HG02870 (cell line): ENCODE measurements at regions not wholly inside any gene's neighbourhood (a gene's known extent, or its start where the extent isn't known, plus 50 kb on each side); places are given as distances from the start of the nearest gene placed in this dataset.

Experiments
- ATAC-seq: cut with Tn5 transposase; IDR thresholded peaks from one replicate; pipeline ENCODE4 v1.9.1; 2021; ENCODE audit warnings: mild to moderate bottlenecking, moderate library complexity; ENCODE audit not compliant: unreplicated experiment

- ATAC-seq = no peak
Measured at GRCh38 chr2:9085353-9085752, 81.9 kb upstream of the MBOAT2 start.

GRCh38 chr2:9083287-9083686, 79.8 kb upstream of the MBOAT2 start:
- no peak for ATAC-seq

GRCh38 chr2:9082158-9082557, 78.7 kb upstream of the MBOAT2 start:
- no peak for ATAC-seq

- ATAC-seq = no peak
Measured at GRCh38 chr2:9081750-9082149, 78.3 kb upstream of the MBOAT2 start.

- ATAC-seq = no peak
Measured at GRCh38 chr2:9078405-9078804, 74.9 kb upstream of the MBOAT2 start.

GRCh38 chr2:9077691-9078090, 74.2 kb upstream of the MBOAT2 start:
- no peak for ATAC-seq

- no peak for ATAC-seq
Measured at GRCh38 chr2:9076755-9077154, 73.3 kb upstream of the MBOAT2 start.

GRCh38 chr2:9076210-9076609, 72.7 kb upstream of the MBOAT2 start:
- no peak for ATAC-seq

- ATAC-seq = no peak
Measured at GRCh38 chr2:9074930-9075329, 71.4 kb upstream of the MBOAT2 start.

- ATAC-seq = no peak
Measured at GRCh38 chr2:9071584-9072124, 68.2 kb upstream of the MBOAT2 start.

- ATAC-seq = no peak
Measured at GRCh38 chr2:9071032-9071431, 67.5 kb upstream of the MBOAT2 start.

- ATAC-seq = no peak
Measured at GRCh38 chr2:9069543-9069942, 66.1 kb upstream of the MBOAT2 start.

GRCh38 chr2:9065901-9066300, 62.4 kb upstream of the MBOAT2 start:
- no peak for ATAC-seq

GRCh38 chr2:9063023-9063606, 59.6 kb upstream of the MBOAT2 start:
- ATAC-seq = no peak

GRCh38 chr2:9060819-9061218, 57.3 kb upstream of the MBOAT2 start:
- no peak for ATAC-seq

GRCh38 chr2:9057939-9058761, 54.7 kb upstream of the MBOAT2 start:
- no peak for ATAC-seq

GRCh38 chr2:9055471-9055870, 52.0 kb upstream of the MBOAT2 start:
- ATAC-seq = no peak

GRCh38 chr2:9053534-9053931, 50.0 kb upstream of the MBOAT2 start:
- ATAC-seq = no peak
